RKO (cell line): ENCODE measurements at regions not wholly inside any gene's neighbourhood (a gene's known extent, or its start where the extent isn't known, plus 50 kb on each side); places are given as distances from the start of the nearest gene placed in this dataset.
A peak's percentile ranks its signal among the peaks of the same experiment; 100 is the strongest.

Source experiments
- DNase-seq: peaks from one replicate; pipeline ENCODE4 v3.0.0-alpha.2; 2016; ENCODE audit warnings: low spot score

DNA sequence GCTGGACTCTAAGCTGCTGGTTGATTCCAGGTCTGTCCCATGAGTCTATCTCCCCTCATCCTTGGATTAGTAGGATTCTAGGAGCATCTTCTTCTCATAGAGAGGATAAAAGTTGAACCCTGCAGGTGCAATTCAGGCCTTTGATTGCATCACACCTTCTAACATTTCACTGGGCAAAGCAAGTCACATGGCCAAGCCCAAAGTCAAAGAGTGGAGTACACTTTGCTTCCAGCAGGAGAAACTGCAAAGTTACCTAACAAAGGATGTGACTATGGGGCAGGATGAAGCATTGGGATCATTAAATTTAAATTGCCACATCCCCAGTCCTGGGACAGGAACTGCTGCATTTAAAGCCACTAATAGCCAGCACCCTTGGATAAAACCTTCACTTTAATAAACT, 51.0 kb upstream of the EGFLAM start:
- DNase-seq: peak; percentile 17

DNA sequence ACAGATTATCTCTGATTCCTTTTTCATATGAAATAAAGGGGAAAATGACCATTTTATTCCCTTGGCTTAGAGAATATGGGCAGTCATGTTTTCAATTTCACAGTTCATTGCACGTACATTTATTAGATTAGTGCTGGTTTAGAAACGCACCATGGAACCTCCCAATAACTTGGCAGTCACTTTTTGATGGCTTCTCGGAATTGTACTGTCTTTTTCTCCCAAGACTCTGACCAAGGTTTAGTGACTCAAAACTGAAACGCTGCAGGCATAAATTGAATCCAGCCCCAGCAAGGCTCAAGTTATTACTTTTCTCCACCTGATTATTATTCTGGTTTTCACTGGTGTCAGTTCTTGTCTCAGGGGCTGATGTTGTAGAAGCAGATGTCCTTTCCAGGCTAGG, 55.6 kb upstream of the EGFLAM start:
- no peak for DNase-seq

DNA sequence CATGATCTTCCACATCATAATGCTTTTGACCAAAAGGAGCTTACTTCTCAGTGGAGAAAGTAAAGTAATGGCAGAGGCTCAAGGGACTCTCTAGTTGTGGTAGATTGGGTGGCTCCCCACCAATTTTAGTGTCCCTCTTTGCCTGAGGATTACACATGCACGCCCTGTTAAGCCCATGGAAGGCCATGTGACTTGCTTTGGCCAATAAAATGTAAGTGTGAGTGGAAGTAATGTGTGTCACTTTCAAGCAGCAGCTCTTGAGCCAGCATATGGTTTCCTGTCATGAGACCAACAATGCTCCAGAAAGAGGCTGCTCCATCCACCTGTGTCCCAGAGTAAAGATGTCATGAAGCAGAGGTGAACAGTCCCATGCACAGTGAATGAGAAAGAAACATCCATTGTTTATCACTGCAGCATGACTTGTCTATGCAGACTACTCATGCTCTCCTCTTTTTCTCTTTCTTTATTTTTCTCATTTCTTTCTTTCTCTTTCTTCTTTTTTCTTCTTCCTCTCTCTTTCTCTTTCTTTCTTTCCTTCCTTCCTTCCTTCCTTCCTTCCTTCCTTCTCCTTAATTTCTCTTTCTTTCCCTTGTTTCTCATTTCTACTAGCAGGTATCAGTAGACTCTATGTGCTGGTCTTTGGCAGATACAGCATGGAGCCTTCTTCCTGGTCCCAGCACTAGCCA, 57.3 kb upstream of the EGFLAM start:
- no peak for DNase-seq

DNA sequence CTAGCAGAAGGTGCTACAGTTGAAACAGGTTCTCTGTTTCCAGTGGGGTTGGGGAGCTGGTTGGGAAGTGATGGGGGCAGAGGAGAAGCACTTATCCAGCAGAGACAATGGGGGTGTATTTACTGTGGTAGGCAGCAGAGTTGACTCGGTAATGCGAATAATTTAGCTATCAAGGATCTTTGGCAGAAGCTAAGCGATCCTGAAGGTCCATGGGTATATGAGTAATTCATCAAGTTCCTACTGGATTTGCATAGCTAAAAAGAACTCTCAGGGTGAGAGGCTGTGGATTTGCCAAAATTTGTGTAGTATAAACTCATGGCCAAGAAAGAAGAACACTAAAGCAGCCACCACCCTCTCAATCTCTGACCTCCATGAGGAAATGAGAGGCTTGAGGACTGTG, 61.2 kb upstream of the EGFLAM start:
- DNase-seq: no peak

DNA sequence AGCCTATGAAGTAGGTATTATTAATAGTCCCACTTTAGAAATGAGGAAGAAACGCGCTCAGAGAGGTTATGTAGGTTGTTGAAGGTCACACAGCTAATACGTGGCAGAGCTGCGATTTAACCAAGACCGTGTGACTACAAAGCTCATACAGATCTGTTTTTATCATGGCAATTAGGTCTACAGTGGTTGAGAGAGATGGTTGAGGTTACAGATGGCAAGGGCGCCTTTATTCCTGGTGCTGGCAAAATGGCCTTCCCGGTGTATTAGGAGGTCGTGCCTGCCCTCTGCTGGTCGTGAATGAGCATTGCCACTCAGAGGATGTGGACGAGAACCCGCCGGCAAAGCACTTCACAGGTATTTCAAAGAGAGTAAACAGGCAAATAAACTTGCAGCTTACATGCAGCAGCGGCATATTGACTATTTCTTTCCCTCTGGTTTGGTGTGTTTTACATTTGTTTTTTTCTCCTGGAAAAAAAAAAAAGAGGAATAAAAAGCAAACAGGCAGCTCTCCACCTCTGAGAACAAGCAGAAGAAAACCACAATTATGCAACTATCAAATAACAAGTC, 65.3 kb upstream of the EGFLAM start:
- DNase-seq: peak; percentile 58

DNA sequence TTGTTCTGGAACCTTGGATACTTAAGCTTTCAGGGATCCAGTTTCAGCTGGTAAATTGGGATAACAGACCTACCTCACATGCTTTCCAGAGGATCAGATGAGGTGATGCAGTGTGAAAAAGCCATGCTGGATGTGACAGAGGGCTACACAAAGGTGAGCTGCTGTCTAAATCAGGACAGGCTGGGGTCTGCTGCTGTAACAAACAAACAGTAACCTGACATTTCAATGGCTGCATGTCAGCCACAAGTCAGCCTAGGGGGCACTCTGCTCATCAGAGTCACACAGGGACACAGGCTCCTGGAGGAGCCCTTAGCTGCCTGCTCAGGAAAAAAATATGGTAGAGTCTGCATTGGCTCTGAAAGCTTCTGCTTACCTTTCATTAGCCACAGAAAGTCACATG, 66.7 kb upstream of the EGFLAM start:
- no peak for DNase-seq

DNA sequence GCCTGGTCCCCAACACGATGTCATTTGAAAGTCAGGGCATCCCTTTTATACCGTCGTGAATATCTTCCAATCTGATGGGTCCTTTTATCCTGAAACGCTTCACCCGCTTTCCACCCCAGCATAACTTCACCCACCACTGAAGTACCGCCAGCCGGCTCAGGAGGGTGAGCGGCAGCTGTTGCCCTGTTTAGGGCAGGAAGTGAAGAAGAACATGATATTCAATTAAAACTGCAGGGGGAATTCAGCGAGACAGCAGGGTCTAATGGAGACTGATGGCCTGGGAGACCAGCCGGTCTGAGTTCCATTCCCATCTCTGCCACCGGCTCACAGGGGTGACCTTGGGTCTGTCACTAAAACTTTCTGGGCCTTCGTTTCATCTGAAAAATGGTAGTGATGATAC, 68.2 kb upstream of the EGFLAM start:
- DNase-seq: no peak

DNA sequence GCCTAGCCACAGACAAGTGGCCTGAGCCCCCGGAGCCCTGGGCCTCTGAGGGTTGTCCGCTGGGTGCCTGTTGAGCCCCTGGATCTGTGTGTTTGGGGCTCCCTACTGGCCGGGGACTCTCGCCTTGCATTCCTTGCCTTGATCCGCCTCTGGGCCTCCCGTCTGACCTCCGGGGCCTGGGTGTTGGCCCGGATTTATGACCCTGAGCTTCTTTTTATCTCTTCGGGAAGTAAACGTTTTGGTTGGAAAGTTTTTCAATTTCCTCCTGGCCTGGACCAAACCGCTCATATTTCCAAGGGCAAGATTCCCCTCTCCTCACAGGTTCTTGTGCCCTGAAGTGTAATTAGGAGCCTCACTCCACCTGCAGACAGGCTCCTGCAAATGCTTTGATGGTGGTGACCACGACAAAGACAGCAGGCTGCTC, 69.3 kb upstream of the EGFLAM start:
- DNase-seq: no peak

DNA sequence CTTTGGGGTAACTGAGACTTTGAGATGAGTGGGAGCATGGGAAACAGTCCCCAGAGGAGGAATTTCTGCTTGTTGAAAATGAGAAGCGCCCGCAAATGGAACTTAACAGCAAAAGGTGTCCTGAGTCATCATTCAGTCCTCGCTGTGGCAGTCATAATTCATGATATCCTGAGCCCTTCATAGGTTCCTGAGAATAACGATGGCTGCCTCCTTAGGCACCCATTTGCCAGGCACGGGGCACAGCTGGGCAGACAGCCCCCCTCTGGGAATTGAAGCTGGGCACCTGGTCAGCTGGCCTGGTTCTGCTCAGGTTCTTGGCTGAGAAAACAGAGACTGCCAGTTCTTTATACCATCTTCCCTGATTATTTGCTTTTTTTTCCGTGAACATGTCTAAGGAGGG, 69.8 kb upstream of the EGFLAM start:
- DNase-seq: no peak

DNA sequence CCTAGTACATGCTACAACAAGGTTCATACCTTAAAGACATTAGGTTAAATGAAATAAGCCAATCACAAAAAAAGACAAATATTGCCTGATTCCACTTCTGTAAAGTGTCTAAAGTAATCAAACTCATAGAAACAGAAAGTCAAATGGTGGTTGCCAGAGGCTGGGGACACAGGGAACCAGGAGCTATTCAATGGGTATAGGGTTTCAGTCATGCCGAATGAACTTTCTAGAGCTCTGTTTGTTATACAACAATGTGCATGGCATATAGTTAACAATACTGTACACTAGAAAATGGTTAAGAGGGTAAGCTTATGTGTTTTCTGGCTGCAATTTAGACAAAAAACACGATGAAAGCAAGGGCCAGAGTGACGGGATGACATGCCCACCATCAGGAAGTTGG, 70.8 kb upstream of the EGFLAM start:
- no peak for DNase-seq

DNA sequence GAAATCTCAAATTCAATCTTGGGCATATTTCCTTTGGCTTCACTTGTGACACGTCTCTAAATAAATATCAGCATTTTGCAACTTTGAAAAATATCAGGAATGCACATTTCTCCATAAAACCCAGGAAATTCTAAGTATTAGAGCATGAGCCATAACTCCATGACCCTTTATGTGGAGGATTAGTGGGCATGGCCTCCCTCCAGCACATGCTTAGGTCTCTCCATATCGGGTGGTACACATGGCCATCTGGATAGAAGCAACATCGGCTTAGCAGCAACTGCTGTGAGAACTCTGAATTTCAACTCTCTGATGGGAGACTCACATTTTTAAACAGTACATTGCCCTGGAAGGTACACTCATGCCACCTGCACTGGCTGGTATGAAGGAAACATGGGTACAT, 73.7 kb upstream of the EGFLAM start:
- no peak for DNase-seq

DNA sequence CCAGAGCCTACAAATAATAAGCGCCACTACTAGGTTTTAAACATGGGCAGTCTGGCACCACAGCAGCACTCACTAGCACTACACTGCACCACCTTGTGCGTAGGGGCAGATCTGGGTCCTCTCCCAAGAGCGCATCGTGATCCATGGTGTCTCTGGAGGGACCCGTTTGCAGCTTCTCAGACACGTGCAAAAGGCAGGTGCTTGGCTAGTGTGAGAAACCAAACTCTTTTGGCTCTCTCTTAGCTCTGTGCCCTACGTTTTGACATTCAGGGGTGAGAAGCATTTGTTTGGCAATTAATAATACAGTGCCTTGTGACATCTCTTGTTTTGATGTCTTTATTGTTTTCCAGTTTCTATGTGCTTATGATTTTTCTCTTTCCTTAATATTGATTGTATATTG, 75.4 kb upstream of the EGFLAM start:
- DNase-seq: no peak

DNA sequence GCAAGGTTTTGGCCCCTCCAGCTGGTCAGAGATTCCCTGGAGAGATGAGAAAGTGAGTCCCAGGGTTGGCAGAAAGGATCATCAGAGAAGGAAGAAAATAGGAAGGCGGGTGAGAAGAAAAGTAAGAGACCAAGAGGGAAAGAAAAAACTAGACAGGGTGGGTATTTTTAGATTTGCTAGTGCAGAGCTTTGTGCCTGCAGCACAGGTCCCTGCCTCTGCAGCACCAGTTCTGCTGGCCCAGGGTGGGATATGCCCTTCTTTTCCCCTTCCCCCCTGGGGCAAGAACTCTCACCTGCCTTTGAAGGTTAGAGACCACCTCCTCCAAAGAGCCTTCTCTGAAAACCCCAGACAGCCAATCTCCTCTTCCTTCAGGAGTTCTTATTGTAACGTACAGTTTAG, 90.3 kb upstream of the EGFLAM start:
- no peak for DNase-seq

DNA sequence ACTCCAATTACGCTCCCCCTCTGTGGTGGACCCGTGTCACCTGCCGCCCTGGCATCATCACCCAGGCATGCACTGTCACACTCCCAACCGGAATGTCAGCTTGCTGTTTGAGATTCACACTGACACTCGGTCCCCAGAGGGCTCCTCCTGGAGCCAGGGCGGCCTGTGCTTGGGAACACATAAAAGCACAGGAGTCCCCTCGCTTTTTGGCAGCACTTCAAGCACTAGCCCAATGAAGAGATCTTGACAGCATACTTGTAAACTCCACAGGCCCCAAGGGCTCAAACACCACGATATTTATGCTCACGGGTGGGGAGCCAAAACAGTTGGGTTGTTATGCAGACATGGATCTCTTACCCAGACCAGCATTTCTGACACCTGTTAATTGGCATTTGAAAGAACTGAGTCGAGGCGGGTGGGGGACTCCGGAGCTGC, 90.8 kb upstream of the EGFLAM start:
- no peak for DNase-seq

DNA sequence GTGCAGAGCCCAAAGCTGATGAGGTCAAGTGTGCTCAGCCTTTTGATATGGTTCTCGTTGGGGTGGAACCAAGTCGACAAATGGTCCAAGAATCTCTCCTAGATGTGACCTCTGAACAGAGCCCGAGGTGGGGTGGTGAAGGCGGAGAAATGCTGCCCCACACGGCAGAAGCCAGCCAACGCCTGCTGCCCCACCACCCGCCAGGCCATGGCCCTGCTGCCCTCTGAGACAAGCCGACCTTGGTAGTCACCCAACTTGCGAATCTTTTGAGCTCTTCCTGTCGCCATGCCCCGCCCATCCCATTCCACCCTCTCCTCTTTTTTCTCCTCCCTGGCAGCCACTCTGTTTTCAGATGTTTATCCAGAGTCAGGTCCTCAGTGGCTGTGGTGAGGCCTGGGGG, 91.5 kb upstream of the EGFLAM start:
- DNase-seq: no peak

DNA sequence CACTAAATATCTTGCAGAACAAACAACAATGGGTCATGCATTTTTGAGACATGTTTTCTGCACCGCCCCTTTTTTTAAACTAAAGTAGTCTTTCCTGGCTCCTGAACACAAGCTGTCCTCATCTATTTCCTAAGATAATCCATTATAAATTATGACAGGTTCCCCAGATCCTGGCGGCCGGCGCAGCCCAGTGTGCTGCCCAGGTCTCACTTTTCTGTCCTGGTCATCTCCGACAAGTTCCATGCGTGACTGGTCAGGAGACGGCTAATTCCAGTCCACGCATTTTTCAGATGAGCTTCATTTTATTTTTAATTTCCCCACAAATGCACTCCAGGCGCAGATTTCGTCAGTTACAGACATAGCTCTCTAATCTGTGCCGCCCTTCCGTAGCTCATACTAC, 92.9 kb upstream of the EGFLAM start:
- no peak for DNase-seq

DNA sequence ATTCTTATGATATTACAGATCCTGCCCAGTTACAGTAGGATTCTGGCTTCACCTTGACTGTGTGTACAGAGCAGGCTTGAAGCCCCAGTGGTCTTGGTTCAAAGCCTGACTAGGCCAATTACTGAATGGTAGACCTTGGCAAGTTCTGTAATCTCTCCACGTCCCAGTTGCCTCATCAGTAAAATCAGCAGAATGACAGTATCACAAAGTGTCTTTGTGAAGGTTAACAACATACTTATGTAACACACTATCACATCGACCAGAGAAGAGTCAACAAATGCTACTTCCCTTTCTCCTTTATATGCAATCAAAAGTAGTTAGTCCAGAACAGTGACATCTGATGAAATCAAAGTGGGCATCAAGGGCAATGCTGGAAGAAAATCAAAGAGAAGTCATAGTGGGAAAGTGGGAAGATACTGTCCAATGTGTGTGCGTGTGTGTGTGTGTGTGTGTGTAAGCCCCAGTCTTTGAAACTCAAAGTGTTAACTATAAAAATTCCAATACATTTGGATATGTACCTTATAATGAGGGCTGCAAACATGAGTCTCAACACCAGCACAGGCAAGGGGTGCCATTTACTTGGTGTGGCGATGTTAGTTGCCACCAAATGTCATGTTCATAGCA, 93.5 kb upstream of the EGFLAM start:
- no peak for DNase-seq

DNA sequence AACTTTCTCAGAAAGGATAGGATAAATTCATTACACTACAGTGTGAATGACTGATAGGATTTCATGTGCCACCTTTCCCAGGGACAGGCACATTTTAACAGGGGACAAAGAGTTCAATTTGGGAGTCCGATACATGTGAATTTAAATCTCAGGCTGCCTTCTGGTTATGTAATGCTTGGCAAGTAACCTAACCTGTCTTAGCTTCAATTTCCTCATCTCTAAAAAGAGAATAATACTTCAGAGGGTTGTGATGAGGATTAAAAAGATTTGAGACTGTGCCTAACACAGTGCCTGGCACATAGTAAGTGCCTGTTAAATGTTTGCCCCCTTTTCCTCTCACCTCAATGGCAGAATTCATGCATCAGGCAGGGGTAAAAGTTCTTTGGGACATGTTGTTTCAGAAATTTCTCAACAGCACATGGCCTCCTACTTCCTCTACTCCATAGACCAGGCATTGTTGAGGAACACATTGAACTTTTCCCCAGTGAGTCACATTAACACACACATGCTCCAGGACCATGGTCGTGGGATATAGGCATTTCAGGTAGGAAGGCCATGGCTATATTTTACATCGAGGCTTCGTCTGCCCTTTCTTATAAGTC, 94.6 kb upstream of the EGFLAM start:
- no peak for DNase-seq

DNA sequence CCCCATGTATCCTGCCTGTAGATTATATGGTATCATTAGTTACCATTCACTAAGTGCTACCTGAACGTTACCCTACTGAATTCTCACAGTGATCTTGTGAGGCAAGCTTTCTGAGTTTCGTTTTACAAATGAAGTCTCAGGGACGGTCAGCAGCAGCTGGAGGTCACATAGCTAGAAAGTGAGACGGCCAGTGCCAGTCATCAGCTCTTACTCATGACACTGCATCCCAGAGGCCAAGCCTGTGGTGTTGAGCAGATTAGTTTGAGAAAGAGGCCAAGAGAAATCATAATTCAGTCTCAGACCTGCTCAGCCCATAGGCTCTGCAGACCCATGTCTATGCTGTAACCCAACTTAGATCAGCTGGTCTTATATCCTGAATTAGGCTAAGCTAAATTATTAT, 95.7 kb upstream of the EGFLAM start:
- peak; percentile 37 for DNase-seq

DNA sequence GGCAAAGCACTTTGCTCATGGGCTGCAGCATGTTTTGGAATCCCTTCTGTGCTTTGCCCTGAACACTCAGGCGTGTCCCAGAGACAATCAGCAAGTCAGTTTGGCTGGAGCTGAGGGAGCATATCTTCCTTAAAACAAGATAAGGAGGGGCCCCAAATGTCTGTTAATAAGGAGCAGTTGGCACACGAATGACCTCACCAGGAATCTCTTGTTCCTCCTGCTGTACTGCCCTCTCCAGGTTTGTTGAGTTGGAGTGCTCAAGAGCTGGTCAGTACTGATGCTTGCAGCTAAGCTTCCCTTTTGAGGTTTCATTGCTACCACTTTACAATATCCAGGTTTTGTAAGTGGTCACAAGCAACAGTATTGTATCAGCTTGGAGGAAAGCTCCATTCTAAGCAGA, 101.3 kb upstream of the EGFLAM start:
- no peak for DNase-seq

DNA sequence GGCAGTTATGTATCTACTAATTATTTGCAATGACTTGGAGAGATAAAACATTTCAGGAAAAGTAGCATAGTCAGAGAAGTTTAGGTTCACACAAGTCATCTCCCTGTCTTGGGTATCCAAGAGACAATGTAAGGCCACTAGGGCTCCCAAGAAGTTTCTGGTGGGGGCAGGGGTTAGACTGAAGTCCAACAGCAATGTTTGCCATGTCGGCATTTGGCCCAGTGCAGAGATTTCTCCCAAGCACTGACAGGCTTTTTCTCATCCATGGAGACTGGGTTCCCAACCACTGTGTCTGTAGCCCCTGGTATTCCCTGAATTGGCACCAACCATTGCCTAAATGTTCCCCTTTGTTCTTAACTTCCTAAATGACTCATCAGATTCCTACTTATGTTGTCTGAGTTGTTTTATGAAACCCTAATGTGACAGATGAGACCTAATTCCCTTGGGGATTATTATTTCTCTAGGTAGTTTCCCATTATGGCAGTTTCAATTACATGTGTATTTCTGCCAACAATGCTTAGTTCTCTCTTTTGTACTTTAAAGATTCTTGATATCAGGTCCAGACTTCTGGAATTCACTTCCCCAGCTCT, 103.6 kb upstream of the EGFLAM start:
- DNase-seq: no peak

DNA sequence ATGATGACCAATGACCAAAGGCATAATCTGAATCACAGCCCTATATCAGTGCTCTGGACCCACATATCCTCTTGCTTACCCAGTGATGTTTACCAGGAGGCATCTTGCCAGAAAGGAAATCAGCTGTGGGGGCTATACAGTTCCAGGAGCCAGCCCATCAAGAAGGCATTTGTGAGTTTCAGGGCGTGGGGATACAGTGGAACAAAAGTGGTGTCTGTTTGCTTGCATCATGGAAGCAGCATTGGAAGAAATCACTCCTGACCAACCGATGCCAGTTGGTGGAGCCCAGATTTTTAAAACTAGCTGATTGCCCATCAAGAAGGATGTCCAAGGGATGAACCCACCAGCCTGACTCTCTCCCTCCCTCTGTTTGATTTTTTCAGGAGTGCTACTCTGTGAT, 106.5 kb upstream of the EGFLAM start:
- DNase-seq: no peak

DNA sequence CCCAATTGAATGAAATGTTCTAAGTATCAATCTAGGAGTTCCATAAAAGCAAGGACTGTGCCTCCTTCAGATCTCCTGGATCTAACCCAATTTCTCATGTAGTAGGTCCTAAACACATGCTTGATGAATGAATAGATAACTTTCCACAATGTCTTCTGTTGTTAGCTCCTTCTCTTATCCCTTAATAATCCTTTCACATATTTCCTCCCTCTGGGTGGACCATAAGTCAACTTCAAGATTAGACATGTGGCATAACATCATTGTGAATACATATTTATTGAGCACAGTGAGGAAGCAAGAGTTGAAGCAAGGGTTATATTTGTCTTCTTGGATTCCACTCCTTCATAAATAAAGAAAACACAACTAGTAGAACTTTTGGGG, 108.6 kb upstream of the EGFLAM start:
- no peak for DNase-seq
